ENCODE measurements at regions not wholly inside any gene's neighbourhood (a gene's known extent, or its start where the extent isn't known, plus 50 kb on each side); places are given as distances from the start of the nearest gene placed in this dataset.
"Not testable (repeated sequence)": the region's sequence is repeated elsewhere in the genome, so short reads cannot be mapped to it uniquely, and the experiment has no call there.

- not testable (repeated sequence) for DNase-seq
Observed at GRCh38 chr5:57870267-57870666, 387.7 kb upstream of the ACTBL2 start.

DNA sequence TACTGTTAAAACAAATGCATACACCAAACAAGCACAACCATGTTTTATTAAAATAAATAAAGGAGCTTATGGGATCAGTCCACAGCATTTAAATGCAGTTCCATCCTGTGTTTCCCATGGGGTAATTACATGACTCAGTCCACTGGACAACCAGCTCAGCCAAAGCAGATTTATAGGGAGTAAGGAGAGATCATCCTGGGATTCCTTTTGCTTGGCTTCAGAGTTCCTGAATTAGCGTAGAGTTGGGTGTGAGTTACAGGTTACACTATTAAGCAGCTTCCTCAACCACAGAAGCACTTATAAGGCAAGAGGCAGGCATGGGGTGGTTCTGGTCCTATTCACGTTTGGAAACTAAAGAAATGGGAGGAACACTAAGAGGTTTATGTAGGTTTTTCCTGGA, 381.1 kb upstream of the ACTBL2 start:
- peak; percentile 86 for DNase-seq

GRCh38 chr5:57862942-57863341, 380.3 kb upstream of the ACTBL2 start:
- DNase-seq = no peak

- DNase-seq = peak; percentile 95
Observed at GRCh38 chr5:57862471-57862911, 379.9 kb upstream of the ACTBL2 start.

DNA sequence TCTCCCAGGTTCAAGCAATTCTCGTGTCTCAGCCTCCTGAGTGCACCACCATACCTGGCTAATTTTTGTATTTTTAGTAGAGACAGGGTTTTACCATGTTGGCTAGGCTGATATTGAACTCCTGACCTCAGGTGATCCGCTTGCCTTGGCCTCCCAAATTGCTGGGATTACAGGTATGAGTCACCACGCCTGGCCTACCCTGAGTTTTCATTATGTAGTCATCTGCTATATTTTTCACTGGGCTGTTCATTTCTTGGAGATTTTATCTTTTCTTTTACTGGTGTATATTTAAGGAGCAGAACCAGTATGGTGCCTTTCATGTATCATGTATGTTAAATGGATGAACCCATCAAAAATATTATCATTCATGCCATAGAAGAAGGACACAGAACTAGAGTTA, 377.0 kb upstream of the ACTBL2 start:
- DNase-seq = no peak

GRCh38 chr5:57858905-57859304, 376.3 kb upstream of the ACTBL2 start:
- no peak for DNase-seq

- DNase-seq = no peak
Observed at GRCh38 chr5:57857696-57858095, 375.1 kb upstream of the ACTBL2 start.

DNA sequence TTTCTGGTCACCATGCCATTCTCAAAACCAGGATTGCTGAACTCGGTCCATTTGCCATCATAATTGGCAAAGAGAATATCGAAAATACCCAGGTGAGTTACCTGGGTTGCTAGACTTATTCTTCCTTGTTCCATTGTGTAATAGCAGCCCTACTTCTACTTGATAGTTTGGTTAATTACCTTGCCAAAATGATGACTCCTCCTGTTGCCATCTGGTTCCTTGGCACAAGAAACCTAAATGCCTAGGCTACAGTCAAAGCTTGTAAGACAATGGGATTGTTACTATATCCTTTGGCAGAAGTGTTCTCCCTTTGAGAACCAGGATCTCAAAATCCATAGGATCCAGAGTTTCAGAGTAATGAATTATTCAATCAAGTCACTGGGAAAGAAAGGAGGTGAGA, 373.2 kb upstream of the ACTBL2 start:
- DNase-seq = no peak

DNA sequence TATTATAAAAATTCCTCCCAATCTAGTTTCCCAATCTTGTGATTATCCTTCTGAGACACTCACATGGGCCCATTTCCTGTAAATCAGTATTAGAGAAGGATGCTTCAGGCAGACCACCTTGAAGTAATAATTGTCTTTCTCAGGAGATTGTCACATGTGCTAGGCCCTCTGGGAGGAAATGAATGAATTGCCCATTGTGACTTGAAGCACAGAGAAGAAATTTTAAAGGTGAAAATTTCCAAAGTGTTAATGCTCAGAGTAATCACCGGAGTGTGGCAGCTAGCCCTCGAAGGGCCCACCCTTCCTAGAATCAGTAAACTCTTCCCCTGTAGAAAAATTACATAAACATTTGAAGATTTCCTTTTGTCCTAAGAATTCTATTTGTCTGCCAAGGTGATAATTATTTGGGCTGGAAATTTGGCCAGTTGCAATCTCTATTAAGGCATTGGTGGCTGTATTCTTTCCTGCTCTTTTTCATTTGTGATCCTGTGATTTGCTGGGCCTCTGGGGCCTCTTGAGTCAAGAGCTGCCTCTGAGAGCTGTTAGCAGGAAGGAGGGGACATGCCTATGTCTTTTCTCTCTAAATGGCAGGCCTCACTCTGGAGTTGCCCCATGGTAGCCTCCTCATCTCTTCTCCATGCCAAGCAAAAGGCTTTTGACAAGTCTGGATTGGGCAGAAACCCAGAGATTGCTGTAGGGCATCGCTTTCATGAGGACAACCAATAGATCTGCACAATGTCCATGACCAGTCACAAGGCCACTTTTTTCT, 371.5 kb upstream of the ACTBL2 start:
- no peak for DNase-seq

DNA sequence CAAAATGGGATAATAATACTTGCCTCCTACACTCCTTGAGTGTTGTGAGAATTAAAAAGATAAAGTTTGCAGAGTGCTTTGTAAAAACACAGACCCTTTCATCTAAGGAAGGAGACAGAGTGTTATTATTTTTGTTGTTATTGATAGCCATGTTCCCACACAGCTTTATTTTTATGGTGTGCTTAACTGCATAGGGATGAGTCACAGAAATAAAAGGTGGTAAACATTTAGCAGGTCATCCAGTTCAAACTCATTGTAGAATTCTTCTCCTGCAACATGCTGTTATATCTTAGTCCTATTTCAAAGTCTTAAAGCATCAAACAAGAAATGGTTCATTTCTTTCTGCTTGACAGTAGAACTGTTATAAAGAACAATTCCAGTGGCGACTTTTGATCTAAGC, 367.5 kb upstream of the ACTBL2 start:
- DNase-seq = no peak

DNA sequence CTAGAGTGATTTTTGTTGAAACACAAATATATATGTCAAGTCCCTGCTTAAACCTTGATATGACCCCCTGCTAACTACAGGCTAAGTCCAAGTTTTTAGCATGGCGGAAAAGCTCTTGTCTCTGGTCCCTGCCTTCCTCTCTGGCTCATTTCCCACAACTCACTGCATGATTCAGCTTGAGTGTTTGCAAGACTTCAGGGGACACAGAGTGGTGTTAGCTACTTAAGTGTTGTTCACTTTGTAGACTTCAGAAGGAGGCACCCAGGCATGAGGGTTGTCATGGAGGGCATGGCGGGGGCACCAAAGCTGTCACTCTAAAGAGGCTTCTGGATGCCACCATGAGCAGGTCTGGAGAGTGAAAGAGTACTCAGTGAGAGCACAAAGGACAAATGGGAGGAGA, 362.4 kb upstream of the ACTBL2 start:
- no peak for DNase-seq

GRCh38 chr5:57844410-57844809, 361.8 kb upstream of the ACTBL2 start:
- no peak for DNase-seq

DNA sequence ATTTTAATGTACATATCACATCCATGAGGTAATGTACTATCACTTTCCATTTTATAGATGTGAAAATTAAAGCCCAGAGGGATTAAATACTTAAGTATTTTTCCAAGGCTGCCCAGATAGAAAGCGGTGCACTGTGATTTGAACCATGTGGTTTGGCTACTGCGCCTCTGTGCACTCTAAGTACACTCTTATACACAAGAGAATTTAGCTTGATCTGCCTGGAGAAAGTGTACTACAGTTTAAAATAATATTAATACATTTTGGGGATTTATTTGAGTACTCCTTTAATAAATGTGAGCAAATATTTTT, 360.4 kb upstream of the ACTBL2 start:
- no peak for DNase-seq

GRCh38 chr5:57842364-57843058, 359.9 kb upstream of the ACTBL2 start:
- no peak for DNase-seq

DNA sequence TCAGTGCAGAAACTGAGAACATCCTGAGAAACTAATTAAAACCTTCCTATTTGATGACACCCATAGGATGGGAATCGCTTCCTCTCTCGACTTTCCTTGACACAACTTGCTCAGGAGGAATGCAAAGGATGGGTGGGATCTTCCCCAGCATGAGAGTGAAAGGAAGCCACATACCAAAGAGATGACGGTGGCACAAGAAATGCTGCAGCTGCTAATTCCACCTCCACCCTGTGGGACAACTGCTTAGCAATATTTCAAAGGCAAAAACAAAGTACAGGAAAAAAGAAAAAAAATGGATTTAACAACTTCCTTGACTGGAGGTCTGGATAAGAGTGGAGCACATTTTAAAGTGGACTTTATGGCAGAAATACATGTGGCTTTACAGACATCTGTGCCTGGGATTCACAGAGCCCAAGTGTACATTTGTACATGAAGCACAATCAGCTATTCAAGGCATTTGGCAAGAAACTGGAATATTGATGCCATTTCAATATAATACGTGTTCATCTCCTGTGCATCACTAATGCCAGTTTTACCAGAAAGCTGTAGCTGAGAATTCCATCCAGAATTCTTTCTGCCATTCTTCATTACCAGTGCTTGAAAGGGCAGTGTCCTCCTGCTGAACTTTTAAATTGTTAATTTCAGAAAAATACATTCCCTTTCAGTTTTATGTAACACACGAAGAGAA, 359.2 kb upstream of the ACTBL2 start:
- peak; percentile 97 for DNase-seq

DNA sequence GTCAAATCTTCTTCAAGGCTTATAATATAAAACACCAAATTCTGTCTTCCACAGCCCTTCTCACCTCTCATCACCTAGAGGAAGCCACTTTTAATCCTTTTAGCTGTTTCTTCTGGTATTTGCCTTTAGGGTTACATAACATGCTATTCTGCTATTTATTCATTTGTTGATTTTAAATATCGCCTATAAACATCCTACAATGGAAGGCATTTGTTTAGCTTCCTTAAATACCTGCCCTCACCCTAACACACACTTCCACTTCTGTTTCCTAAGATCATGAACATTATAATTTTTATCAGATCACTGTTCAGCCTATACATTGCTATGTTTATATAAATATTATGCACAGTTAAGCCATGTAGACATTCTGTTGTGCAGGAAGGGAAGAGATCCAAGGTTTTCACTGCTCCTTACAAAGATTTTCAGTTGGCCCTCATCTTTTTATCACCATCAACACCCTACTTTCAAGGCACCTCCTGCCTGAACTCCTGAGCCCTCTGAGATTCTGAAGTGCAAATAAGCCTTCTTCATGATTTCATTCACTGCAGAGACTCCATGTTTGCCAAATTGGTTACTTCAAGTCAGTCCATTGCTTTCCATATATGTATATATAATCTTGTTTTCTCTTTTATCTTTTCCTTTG, 356.9 kb upstream of the ACTBL2 start:
- no peak for DNase-seq

DNA sequence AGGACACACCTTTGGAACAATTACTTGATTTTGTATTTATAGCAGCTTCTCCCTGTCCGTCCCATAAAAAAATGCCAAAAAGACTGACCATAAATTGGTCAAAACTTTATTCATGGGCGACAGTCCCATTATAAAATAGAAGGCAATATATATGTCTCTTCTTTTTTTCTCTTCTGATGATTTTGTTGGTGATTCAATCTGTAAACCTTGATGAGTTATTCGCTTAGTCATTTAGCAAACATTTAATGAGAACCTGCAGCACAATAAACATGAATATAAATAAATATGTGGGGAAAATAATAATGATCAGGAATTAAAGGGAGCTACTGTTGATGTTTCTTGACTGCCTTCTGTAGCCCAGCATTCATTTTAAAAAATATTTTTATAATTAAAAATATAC, 356.4 kb upstream of the ACTBL2 start:
- DNase-seq = no peak

- no peak for DNase-seq
Observed at GRCh38 chr5:57836921-57837320, 354.3 kb upstream of the ACTBL2 start.

DNA sequence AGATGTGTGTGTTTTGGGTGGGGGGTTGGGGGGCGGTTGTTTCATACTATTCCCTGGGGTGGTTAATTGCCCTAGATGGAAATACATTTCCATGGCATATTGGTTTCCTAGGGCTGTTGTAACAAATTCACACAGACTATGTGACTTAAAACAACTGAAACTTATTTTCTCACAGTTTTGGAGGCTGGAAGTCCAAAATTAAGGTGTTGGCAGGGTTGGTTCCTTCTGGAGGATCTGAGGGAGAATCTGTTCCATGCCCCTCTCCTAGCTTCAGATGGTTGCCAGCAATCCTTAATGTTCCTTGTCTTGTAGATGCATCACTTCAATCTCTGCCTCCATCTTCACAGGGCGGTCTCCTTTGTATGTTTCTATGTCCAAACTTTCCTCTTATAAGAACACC, 353.7 kb upstream of the ACTBL2 start:
- DNase-seq = no peak

GRCh38 chr5:57834829-57835608, 352.4 kb upstream of the ACTBL2 start:
- DNase-seq = no peak

DNA sequence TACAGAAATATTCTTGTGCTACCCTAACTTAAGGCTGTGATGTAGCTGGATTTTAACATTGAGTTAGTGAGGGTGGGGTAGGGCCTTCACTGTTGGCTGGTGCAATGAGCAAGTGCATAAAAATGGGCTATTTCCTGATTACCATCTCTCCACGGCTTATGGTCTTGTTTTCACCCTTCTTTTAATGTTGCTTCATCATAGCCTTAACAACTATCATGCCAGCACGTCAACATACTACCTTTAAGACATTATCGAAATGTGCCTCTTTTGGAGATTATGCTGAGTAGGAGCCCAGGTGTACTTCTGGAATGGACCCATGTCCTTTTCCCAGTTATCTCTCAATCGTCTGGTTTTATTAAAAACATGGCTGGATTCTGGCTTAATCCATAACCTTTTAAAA, 350.9 kb upstream of the ACTBL2 start:
- DNase-seq = no peak

- peak; percentile 62 for DNase-seq
Observed at GRCh38 chr5:57832875-57833274, 350.3 kb upstream of the ACTBL2 start.

DNA sequence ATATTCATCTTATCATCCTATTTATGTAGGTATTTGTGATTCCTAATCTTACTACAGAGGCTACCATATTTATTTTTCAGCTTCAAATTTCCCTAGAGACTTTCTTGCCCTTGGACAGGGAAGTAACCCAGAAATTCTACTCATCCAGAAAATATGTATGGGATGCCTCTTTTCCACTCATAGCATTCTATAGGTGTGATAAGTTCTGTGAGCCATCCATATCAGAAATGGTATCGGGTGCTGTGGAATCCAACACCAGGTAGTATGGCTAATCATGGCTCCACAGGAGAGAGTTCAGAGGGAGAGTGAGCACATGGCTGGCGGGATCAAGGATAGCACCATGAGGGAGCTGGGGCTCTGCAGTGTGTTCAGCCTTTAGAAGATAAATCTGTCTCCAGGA, 349.3 kb upstream of the ACTBL2 start:
- DNase-seq = peak; percentile 76
